Left ventricle myocardium inferior (tissue), 1 donor: ENCODE measurements at regions not wholly inside any gene's neighbourhood (a gene's known extent, or its start where the extent isn't known, plus 50 kb on each side); places are given as distances from the start of the nearest gene placed in this dataset.

Source experiments
- DNase-seq: peaks from one replicate; pipeline ENCODE4 v3.0.0-alpha.2; 2020
- H3K27ac ChIP-seq: fragments of 200-600 bp; replicated peaks from 2 replicates; pipeline ENCODE4 v1.8.0; 2021
- H3K27me3 ChIP-seq: fragments of 200-600 bp; 2 replicates; pipeline ENCODE4 v1.8.0; 2021; ENCODE audit warnings: low read depth
- H3K36me3 ChIP-seq: fragments of 200-600 bp; 2 replicates; pipeline ENCODE4 v1.8.0; 2021
- H3K4me1 ChIP-seq: fragments of 200-600 bp; 2 replicates; pipeline ENCODE4 v1.8.0; 2021
- H3K4me3 ChIP-seq: fragments of 200-600 bp; 2 replicates; pipeline ENCODE4 v1.8.0; 2021; ENCODE audit warnings: mild to moderate bottlenecking, moderate library complexity
- H3K9me3 ChIP-seq: fragments of 200-600 bp; replicated peaks from 2 replicates; pipeline ENCODE4 v1.8.0; 2021
- CTCF ChIP-seq: fragments of 200-600 bp; IDR thresholded peaks from 2 replicates; pipeline ENCODE4 v1.8.0; 2021; ENCODE audit warnings: antibody characterized with exemption, mild to moderate bottlenecking, borderline replicate concordance
- intact Hi-C: fragments of 100-400 bp; cut with micrococcal nuclease; formaldehyde crosslinking; loops from one replicate; pipeline ENCODE4 v1.11.0; 2022
- donor health status: DM: no; HTN: yes; CAD: no; lungs with severe emphysema.

GRCh38 chrX:39688576-39689375, 409.0 kb downstream of the BCOR start:
- no peaks in the 10 kb centered on the region for H3K9me3 ChIP-seq
- peak; percentile 73 for DNase-seq
- peaks cover 25% of the 10 kb centered on the region for H3K4me1 ChIP-seq
- H3K27ac ChIP-seq: peak overlapping the region; percentile 73
- peak; percentile 8 for TF ChIP-seq CTCF
- intact Hi-C loops: no loop called here
- peak overlapping the region; percentile 66 for H3K4me3 ChIP-seq
- no peaks in the 10 kb centered on the region for H3K27me3 ChIP-seq
- H3K36me3 ChIP-seq: no peaks in the 10 kb centered on the region

GRCh38 chrX:39689376-39690104, 408.2 kb downstream of the BCOR start:
- no peak for DNase-seq
- Histone ChIP-seq H3K27ac (peak overlapping the region; percentile 73), H3K9me3 (no peaks in the 10 kb centered on the region), H3K4me1 (peaks cover 25% of the 10 kb centered on the region), H3K36me3 (no peaks in the 10 kb centered on the region), H3K4me3 (peak overlapping the region; percentile 66), H3K27me3 (no peaks in the 10 kb centered on the region)
- intact Hi-C loops: no loop called here
- TF ChIP-seq CTCF: no peak

- TF ChIP-seq CTCF: no peak
- Histone ChIP-seq H3K27me3 (no peaks in the 10 kb centered on the region), H3K27ac (no peak overlapping the region), H3K4me1 (peaks cover 25% of the 10 kb centered on the region), H3K4me3 (no peak overlapping the region), H3K36me3 (no peaks in the 10 kb centered on the region), H3K9me3 (peaks cover 2% of the 10 kb centered on the region)
- no peak for DNase-seq
- intact Hi-C loops: no loop called here
These were observed 407.0 kb downstream of the BCOR start for GRCh38 chrX:39690541-39691415.

- no peak for TF ChIP-seq CTCF
- DNase-seq: no peak
- Histone ChIP-seq H3K27ac (no peak overlapping the region), H3K27me3 (no peaks in the 10 kb centered on the region), H3K4me3 (no peak overlapping the region), H3K4me1 (peaks cover 25% of the 10 kb centered on the region), H3K9me3 (peaks cover 12% of the 10 kb centered on the region), H3K36me3 (no peaks in the 10 kb centered on the region)
- intact Hi-C loops: no loop called here
These were observed 406.0 kb downstream of the BCOR start for GRCh38 chrX:39691724-39692123.

- Histone ChIP-seq H3K4me3 (no peak overlapping the region), H3K9me3 (peaks cover 14% of the 10 kb centered on the region), H3K27me3 (no peaks in the 10 kb centered on the region), H3K27ac (no peak overlapping the region), H3K4me1 (peaks cover 16% of the 10 kb centered on the region), H3K36me3 (no peaks in the 10 kb centered on the region)
- intact Hi-C loops: no loop called here
- no peak for DNase-seq
- TF ChIP-seq CTCF: no peak
These were observed 405.0 kb downstream of the BCOR start for GRCh38 chrX:39692796-39693195.
